WTC11 (cell line): ENCODE measurements at regions not wholly inside any gene's neighbourhood (a gene's known extent, or its start where the extent isn't known, plus 50 kb on each side); places are given as distances from the start of the nearest gene placed in this dataset.

Experiments used
- CBFB ChIP-seq: sonication (generic); formaldehyde crosslinking; IDR thresholded peaks from 2 replicates; pipeline ENCODE4 v1.8.1; 2022; ENCODE audit warnings: mild to moderate bottlenecking, low read depth, missing genetic modification reagents
- FOXJ3 ChIP-seq: sonication (generic); formaldehyde crosslinking; IDR thresholded peaks from 2 replicates; pipeline ENCODE4 v1.9.0; 2021; ENCODE audit warnings: missing genetic modification reagents, mild to moderate bottlenecking, borderline replicate concordance
- HMGA2 ChIP-seq: fragments of 250-450 bp; sonication (Bioruptor Pico); IDR thresholded peaks from 2 replicates; pipeline ENCODE4 v1.4.0; 2021; ENCODE audit warnings: mild to moderate bottlenecking, moderate library complexity
- NR1H2 ChIP-seq: sonication (generic); formaldehyde crosslinking; IDR thresholded peaks from 2 replicates; pipeline ENCODE4 v1.9.0; 2021; ENCODE audit warnings: mild to moderate bottlenecking, moderate library complexity, missing genetic modification reagents
- NR3C1 ChIP-seq: sonication (generic); formaldehyde crosslinking; conservative IDR thresholded peaks from 2 replicates; pipeline ENCODE4 v1.8.1; 2023; ENCODE audit warnings: low read depth, mild to moderate bottlenecking, missing genetic modification reagents
- ZNF232 ChIP-seq: sonication (generic); formaldehyde crosslinking; IDR thresholded peaks from 2 replicates; pipeline ENCODE4 v1.8.0; 2022; ENCODE audit warnings: mild to moderate bottlenecking, missing genetic modification reagents
- TF ChIP-seq, protein P1 (sequence below): fragments of 200-600 bp; IDR thresholded peaks from 2 replicates; pipeline ENCODE4 v1.8.0; 2022; ENCODE audit warnings: antibody characterized with exemption
- TF ChIP-seq, protein P2 (sequence below): fragments of 250-450 bp; sonication (Bioruptor Pico); IDR thresholded peaks from 2 replicates; pipeline ENCODE4 v2.1.2; 2022; ENCODE audit warnings: mild to moderate bottlenecking, moderate library complexity
- TF ChIP-seq, protein P3 (sequence below): sonication (generic); formaldehyde crosslinking; IDR thresholded peaks from 2 replicates; pipeline ENCODE4 v1.8.0; 2023; ENCODE audit warnings: mild to moderate bottlenecking, missing genetic modification reagents

DNA sequence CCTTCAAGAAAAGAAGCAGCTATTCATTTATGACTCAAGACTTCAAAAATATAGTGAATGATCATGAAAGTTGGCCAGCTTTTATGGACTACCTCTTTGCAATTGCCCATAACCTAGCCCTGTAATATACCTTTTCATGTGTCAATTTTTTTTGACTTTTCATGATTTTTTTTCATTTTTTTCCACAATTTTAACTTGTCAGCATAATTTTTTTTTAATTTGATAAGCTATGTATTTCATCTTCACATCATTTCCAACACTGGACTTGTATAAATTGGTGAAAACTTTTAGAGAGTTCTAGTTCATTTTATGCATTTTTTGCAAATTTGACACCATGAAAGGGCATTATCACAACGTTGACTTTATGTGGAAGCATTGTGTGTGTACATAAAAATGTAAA is 220.8 kb upstream of the NFE2L3 start:
- TF ChIP-seq, protein P1, sequence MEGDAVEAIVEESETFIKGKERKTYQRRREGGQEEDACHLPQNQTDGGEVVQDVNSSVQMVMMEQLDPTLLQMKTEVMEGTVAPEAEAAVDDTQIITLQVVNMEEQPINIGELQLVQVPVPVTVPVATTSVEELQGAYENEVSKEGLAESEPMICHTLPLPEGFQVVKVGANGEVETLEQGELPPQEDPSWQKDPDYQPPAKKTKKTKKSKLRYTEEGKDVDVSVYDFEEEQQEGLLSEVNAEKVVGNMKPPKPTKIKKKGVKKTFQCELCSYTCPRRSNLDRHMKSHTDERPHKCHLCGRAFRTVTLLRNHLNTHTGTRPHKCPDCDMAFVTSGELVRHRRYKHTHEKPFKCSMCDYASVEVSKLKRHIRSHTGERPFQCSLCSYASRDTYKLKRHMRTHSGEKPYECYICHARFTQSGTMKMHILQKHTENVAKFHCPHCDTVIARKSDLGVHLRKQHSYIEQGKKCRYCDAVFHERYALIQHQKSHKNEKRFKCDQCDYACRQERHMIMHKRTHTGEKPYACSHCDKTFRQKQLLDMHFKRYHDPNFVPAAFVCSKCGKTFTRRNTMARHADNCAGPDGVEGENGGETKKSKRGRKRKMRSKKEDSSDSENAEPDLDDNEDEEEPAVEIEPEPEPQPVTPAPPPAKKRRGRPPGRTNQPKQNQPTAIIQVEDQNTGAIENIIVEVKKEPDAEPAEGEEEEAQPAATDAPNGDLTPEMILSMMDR: no peak
- TF ChIP-seq NR3C1 (CRISPR knock-in tag): no peak
- TF ChIP-seq ZNF232 (CRISPR knock-in tag): no peak
- TF ChIP-seq HMGA2 (CRISPR knock-in tag): no peak
- TF ChIP-seq, protein P2, sequence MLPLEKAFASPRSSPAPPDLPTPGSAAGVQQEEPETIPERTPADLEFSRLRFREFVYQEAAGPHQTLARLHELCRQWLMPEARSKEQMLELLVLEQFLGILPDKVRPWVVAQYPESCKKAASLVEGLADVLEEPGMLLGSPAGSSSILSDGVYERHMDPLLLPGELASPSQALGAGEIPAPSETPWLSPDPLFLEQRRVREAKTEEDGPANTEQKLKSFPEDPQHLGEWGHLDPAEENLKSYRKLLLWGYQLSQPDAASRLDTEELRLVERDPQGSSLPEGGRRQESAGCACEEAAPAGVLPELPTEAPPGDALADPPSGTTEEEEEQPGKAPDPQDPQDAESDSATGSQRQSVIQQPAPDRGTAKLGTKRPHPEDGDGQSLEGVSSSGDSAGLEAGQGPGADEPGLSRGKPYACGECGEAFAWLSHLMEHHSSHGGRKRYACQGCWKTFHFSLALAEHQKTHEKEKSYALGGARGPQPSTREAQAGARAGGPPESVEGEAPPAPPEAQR (CRISPR knock-in tag): no peak
- TF ChIP-seq CBFB (CRISPR knock-in tag): no peak
- TF ChIP-seq FOXJ3 (CRISPR knock-in tag): no peak
- TF ChIP-seq NR1H2: no peak
- TF ChIP-seq, protein P3, sequence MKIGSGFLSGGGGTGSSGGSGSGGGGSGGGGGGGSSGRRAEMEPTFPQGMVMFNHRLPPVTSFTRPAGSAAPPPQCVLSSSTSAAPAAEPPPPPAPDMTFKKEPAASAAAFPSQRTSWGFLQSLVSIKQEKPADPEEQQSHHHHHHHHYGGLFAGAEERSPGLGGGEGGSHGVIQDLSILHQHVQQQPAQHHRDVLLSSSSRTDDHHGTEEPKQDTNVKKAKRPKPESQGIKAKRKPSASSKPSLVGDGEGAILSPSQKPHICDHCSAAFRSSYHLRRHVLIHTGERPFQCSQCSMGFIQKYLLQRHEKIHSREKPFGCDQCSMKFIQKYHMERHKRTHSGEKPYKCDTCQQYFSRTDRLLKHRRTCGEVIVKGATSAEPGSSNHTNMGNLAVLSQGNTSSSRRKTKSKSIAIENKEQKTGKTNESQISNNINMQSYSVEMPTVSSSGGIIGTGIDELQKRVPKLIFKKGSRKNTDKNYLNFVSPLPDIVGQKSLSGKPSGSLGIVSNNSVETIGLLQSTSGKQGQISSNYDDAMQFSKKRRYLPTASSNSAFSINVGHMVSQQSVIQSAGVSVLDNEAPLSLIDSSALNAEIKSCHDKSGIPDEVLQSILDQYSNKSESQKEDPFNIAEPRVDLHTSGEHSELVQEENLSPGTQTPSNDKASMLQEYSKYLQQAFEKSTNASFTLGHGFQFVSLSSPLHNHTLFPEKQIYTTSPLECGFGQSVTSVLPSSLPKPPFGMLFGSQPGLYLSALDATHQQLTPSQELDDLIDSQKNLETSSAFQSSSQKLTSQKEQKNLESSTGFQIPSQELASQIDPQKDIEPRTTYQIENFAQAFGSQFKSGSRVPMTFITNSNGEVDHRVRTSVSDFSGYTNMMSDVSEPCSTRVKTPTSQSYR (CRISPR knock-in tag): no peak
